ENCODE measurements at regions not wholly inside any gene's neighbourhood (a gene's known extent, or its start where the extent isn't known, plus 50 kb on each side); places are given as distances from the start of the nearest gene placed in this dataset.

DNA sequence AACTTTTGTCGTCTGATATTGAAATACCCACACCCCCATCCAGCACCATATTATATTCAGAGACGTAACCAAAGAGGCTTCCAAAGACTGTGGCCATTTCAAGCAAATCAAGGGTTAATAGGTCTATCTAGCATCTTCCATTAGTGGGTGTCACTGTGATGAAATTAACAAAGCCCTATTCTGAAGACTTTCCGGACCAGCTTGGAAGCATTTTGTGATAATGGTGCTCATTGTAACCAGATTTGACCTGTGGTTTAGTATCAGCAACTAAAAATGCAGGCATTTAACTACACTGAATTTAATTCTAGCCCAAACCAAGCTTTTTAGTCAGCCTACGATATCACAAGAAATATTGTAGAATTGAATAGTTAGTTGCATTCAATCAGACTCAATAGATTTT is 309.7 kb upstream of the TENM3 start:
- no peaks in the 10 kb centered on the region for H3K27me3 ChIP-seq (ENCODE audit: insufficient read depth, low read length)
- no peak overlapping the region for H3K27ac ChIP-seq (ENCODE audit: low read depth, low read length)
- no peak for DNase-seq (ENCODE audit: insufficient read length, low spot score, missing footprints)
- H3K4me2 ChIP-seq (ENCODE audit: insufficient read depth, low read length) = no peak overlapping the region
- no peaks in the 10 kb centered on the region for H3K4me1 ChIP-seq (ENCODE audit: insufficient read depth, low read length)
- no peak overlapping the region for H2AFZ ChIP-seq (ENCODE audit: low read length)
- H4K20me1 ChIP-seq (ENCODE audit: insufficient read depth, low read length) = no peaks in the 10 kb centered on the region
- H3K36me3 ChIP-seq (ENCODE audit: insufficient read depth, low read length) = no peaks in the 10 kb centered on the region
- no peaks in the 10 kb centered on the region for H3K9me3 ChIP-seq (ENCODE audit: low read depth, low read length)
- no peaks in the 10 kb centered on the region for H3K79me2 ChIP-seq (ENCODE audit: insufficient read depth, low read length)
- TF ChIP-seq, protein P1, sequence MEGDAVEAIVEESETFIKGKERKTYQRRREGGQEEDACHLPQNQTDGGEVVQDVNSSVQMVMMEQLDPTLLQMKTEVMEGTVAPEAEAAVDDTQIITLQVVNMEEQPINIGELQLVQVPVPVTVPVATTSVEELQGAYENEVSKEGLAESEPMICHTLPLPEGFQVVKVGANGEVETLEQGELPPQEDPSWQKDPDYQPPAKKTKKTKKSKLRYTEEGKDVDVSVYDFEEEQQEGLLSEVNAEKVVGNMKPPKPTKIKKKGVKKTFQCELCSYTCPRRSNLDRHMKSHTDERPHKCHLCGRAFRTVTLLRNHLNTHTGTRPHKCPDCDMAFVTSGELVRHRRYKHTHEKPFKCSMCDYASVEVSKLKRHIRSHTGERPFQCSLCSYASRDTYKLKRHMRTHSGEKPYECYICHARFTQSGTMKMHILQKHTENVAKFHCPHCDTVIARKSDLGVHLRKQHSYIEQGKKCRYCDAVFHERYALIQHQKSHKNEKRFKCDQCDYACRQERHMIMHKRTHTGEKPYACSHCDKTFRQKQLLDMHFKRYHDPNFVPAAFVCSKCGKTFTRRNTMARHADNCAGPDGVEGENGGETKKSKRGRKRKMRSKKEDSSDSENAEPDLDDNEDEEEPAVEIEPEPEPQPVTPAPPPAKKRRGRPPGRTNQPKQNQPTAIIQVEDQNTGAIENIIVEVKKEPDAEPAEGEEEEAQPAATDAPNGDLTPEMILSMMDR (IDR thresholded peaks at IDR 0.05; ENCODE audit: extremely low read depth, low read depth, low read length) = no peak
- H3K4me3 ChIP-seq (ENCODE audit: insufficient read depth, low read length) = no peak overlapping the region

DNA sequence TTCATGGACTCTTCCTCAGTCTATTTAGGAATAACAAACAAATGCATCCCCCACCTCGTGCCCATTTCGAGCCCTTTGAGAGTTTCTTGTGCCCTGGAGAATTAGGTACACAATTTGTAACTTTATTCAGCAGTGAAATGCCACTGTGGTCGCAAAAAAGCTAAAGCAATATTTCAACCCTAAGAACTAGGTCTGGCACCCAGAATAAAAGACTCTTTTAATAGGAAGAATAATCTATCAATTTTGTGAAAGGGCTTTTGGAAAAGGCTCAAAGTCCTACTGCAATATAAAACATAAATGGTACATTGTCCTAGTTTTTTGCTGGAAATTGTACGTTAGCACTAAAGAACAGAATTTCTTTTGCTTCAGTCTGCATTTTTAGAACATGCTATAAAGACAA is 304.6 kb upstream of the TENM3 start:
- Histone ChIP-seq H3K4me3 (ENCODE audit: insufficient read depth, low read length) (no peak overlapping the region), H3K4me2 (ENCODE audit: insufficient read depth, low read length) (no peak overlapping the region), H3K36me3 (ENCODE audit: insufficient read depth, low read length) (no peaks in the 10 kb centered on the region), H3K27me3 (ENCODE audit: insufficient read depth, low read length) (no peaks in the 10 kb centered on the region), H3K4me1 (ENCODE audit: insufficient read depth, low read length) (no peaks in the 10 kb centered on the region), H3K79me2 (ENCODE audit: insufficient read depth, low read length) (no peaks in the 10 kb centered on the region), H4K20me1 (ENCODE audit: insufficient read depth, low read length) (no peaks in the 10 kb centered on the region), H3K9me3 (ENCODE audit: low read depth, low read length) (no peaks in the 10 kb centered on the region), H3K27ac (ENCODE audit: low read depth, low read length) (no peak overlapping the region), H2AFZ (ENCODE audit: low read length) (no peak overlapping the region)
- DNase-seq (ENCODE audit: insufficient read length, low spot score, missing footprints) = no peak
- TF ChIP-seq, protein P1 (IDR thresholded peaks at IDR 0.05; ENCODE audit: extremely low read depth, low read depth, low read length) = no peak

DNA sequence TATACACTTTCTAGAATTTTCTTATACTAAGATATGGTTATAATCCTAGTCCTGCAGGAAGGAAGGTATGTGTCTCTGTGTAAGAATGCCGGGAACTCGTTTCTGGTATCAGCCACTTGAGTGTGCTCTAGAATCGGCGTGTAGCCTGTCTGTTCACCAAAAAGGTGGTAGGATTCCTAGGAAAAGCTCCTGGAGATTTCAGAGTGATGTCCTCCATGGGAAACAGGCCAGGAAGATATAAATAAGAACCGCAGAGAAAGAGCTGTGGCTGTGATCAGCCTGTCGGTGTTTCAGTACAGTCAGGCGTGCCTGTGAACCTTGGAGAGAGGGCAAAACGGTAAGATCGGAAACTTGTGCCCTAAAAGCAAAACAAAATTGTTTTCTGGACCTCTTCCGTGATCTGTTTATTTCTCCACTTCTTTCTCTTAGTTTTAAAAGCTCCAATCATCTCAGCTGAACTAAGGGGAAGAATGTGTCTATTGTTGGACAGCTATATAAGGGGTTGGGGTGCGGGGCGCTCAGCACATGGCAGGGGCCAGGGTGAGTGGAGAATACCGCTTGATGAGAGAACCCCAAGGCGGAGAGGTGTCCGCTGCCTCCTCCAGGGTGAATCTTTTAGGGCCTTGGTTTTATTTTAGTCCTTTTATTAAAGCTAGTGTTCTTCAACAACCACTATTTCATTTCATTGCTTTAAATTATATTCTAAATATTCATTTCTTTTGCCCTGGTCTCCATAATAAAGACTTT is 303.8 kb upstream of the TENM3 start:
- peak; percentile 35 for DNase-seq (ENCODE audit: insufficient read length, low spot score, missing footprints)
- Histone ChIP-seq H3K4me3 (ENCODE audit: insufficient read depth, low read length) (peak overlapping the region; percentile 50), H3K4me1 (ENCODE audit: insufficient read depth, low read length) (no peaks in the 10 kb centered on the region), H3K79me2 (ENCODE audit: insufficient read depth, low read length) (no peaks in the 10 kb centered on the region), H3K36me3 (ENCODE audit: insufficient read depth, low read length) (no peaks in the 10 kb centered on the region), H3K27me3 (ENCODE audit: insufficient read depth, low read length) (no peaks in the 10 kb centered on the region), H3K27ac (ENCODE audit: low read depth, low read length) (no peak overlapping the region), H2AFZ (ENCODE audit: low read length) (peak overlapping the region; percentile 85), H4K20me1 (ENCODE audit: insufficient read depth, low read length) (no peaks in the 10 kb centered on the region), H3K9me3 (ENCODE audit: low read depth, low read length) (no peaks in the 10 kb centered on the region), H3K4me2 (ENCODE audit: insufficient read depth, low read length) (peak overlapping the region; percentile 77)
- TF ChIP-seq, protein P1 (IDR thresholded peaks at IDR 0.05; ENCODE audit: extremely low read depth, low read depth, low read length) = peak; percentile 54

DNA sequence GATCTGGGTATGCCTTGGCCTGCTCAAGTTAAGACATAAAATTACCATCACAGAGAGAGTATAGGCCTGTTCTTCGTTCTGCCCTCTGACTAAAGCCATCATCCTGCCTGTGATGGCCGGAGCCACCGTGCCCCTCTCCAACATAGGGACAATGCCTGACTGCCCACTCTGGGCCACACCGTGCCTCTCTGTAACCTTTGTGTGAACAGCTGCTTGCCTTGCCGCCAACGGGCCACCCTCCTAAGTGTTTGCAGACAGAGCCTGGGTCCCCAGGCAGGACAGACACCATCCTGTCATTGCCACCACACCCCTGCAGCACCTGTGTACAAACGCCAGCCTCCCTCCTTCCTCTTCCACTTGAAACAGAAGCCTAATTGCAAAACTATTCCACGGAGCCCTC is 298.7 kb upstream of the TENM3 start:
- no peaks in the 10 kb centered on the region for H3K4me1 ChIP-seq (ENCODE audit: insufficient read depth, low read length)
- H3K36me3 ChIP-seq (ENCODE audit: insufficient read depth, low read length) = no peaks in the 10 kb centered on the region
- no peaks in the 10 kb centered on the region for H4K20me1 ChIP-seq (ENCODE audit: insufficient read depth, low read length)
- H3K4me3 ChIP-seq (ENCODE audit: insufficient read depth, low read length) = no peak overlapping the region
- no peak overlapping the region for H3K27ac ChIP-seq (ENCODE audit: low read depth, low read length)
- TF ChIP-seq, protein P1 (IDR thresholded peaks at IDR 0.05; ENCODE audit: extremely low read depth, low read depth, low read length) = no peak
- H3K79me2 ChIP-seq (ENCODE audit: insufficient read depth, low read length) = no peaks in the 10 kb centered on the region
- no peak for DNase-seq (ENCODE audit: insufficient read length, low spot score, missing footprints)
- H3K9me3 ChIP-seq (ENCODE audit: low read depth, low read length) = no peaks in the 10 kb centered on the region
- H2AFZ ChIP-seq (ENCODE audit: low read length) = peak overlapping the region; percentile 46
- no peak overlapping the region for H3K4me2 ChIP-seq (ENCODE audit: insufficient read depth, low read length)
- H3K27me3 ChIP-seq (ENCODE audit: insufficient read depth, low read length) = no peaks in the 10 kb centered on the region
